NCI-H2171 treated with DMSO at 0.1 percent for 48 hours (cell line): ENCODE measurements at regions not wholly inside any gene's neighbourhood (a gene's known extent, or its start where the extent isn't known, plus 50 kb on each side); places are given as distances from the start of the nearest gene placed in this dataset.

Source experiments
- DNase-seq: peaks from one replicate; lab custom pipeline; 2025; lab: John Stamatoyannopoulos, UW

DNA sequence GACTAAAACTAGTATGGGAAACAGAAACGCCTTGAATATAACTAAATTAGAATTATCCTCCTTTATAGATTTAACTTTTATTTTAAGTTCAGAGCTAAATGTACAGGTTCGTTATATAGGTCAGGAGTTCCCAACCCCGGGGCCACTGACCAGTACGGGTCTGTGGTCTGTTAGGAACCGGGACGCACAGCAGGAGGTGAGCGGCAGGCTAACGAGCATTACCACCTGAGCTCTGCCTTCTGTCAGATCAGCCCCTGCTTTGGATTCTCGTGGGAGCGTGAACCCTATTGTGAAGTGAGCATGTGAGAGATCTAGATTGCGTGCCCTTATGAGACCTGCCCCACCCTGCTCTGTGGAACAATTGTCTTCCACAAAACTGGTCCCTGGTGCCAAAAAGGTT is 51.0 kb downstream of the FAT4 start:
- peak; percentile 7 for DNase-seq

DNA sequence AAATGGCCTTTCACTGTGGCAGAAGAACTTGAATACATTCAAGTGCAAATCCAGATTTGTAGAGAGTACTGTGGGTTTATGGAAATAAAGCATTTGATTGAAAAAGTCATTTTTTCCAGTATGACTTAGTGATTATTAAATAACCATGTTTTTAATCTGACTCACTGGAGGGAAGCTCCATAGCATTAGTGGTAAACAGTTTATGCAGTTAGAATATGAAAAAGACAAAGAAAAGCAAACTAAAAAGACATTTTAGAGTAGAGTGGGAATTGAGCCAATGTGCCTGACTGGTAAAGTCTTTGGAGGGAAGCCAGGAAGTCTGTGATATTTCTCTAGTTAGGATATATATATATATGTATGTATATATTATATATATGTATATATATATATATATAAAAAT is 53.4 kb downstream of the FAT4 start:
- DNase-seq: peak; percentile 71

DNA sequence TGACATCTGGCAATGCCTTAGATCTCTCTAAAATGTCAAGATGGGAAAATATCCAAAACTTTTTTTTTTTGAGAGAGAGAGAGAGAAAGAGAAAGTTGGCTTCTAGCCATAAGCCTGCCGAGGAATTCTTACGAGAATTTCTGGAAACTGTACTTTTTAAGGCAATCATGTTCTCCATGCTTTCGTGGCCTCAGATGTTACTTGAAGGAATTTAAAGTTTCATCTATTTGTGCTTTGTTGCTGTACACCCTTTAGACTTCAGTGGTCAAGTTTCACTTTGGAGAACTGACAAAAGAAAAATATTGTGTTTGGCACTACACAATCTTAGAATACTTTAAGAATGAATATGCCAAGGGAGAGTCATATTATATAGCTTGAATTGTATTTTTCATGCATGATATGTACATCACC is 53.9 kb downstream of the FAT4 start:
- peak; percentile 71 for DNase-seq

DNA sequence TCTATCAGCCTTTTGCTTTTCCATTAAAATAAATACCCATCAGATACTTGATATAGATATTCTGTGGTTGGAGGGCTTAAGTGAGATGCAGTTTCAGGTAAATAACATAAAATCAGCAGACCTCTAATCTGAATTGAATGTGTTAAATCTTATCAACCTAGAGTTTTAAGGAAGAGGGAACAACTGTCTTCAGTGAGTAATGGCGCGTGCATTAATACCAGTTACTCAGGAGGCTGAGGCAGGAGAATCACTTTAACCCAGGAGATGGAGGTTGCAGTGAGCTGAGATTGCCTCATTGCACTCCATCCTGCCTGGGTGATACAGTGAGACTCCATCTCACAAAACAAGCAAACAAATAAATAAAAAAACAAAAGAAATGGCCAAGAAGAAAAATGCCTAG is 54.3 kb downstream of the FAT4 start:
- DNase-seq: no peak

DNA sequence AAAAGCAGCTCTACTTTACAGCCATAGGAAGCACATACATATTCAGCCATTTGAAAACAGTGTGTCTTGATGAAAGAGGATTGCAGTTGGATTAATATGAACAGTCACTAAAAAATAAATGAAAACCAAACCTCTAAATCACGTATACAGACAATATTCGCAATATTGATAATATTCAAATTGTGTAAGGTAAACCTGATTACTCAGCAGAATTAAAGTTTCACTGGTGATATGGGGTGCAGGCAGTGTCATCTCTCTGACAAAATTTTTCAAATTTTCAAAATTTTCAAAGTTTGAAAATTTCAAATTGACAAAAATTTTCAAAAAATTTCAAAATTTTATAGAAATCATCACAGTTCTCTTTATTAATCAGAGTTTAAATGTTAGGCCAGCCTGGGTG is 55.7 kb downstream of the FAT4 start:
- DNase-seq: no peak

DNA sequence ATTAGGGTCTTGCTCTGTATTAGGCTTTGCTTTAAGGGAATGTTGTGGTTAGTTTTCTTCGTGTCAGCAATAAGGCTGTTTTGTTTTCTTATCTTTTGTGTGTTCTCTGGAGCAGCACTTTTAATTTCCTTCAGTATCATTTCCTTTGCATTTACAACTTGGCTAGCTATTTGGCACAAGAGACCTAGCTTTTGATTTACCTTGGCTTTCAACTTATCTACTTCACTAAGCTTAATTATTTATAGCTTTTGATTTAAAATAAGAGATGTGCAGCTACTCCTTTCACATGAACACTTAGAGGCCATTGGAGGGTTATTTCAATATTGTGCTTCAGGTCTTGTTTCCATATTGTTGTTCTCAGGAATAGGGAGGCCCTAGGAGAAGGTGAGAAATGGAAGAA is 68.2 kb downstream of the FAT4 start:
- DNase-seq: no peak

DNA sequence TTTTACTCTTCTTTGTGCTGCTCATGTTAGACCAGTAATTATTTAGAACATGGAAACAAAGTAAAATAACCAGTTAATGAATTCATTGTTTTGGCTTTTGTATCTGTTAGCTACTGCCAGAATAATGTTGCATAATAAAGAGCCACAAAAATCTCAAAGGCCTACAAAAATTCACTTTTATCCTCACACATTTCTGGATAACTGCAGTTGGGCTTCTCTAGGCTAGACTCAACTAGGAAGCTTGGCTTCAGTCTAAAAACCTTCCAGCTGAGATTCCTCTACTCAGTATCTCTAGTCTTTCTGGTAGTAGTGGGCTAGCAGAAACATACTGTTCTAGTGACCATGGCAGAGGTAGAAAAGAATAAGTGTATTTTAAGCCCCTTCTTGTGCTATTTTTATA is 73.0 kb downstream of the FAT4 start:
- DNase-seq: no peak

DNA sequence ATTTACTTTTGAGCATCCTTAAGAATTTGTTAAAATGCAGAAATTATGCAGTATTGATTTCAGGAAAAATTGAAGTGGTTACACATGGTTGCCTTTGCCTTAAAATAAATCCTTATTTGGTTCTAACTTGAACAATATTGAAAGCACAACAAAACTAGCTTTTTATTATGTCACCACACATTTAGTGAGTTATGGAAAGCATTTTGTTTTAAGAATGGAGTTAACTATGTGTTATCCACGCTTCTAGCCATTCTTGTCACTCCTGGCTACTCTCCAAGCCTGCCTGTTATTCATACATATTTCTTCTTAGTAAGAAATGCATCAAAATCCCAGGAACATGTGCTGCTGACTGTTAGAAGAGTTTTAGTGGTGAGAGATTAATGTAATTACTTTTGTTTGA is 73.9 kb downstream of the FAT4 start:
- DNase-seq: no peak

DNA sequence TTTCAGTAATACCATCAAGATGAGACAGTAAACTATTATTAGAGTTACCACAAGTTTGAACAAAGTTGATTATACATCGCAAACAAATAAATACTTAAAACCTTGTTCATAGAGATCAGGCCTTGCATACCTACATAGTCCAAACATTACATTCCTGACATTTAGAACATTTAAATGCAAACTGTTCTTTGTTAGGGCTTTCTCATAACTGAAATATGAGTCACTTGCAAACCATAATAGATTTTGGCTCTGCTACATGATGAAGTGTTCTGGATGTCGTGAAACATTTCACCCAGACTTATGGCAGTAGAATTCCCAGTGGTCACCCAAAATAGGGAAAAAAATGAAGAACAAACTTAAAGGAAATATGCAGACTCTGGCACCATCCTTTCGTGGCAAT is 75.0 kb downstream of the FAT4 start:
- DNase-seq: no peak

DNA sequence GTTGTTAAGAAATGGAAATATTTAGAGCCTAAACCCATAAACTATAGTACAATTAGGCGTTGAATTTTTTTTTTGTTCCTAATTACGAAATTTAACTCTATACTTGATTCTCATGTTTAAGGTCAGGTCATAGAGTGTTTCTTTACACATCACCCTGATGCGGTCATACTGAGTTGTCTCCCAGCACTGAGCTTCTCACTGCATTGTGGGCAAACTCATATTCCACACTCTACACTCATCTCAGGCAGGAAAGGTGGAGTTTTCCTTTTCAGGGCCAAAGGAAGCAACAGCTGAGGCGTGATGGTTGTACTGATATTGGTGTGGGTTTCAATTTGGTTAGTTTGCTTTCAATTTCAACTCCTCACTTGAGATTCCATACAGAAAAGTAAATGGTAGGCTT is 75.4 kb downstream of the FAT4 start:
- DNase-seq: no peak

DNA sequence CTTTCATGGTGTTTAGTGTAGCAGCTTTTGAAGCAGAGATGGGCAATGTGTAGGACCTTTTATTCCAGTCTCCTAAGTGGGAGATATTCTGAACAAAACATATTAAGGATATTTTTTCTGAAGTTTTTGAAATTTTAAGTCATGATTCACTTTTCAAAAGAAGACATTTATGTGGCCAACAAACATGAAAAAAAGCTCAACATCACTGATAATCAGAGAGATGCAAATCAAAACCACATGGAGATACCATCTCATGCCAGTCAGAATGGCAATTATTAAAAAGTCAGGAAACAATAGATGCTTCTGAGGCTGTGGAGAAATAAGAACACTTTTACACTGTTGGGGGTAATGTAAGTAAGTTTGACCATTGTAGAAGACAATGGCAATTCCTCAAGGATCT is 76.0 kb downstream of the FAT4 start:
- no peak for DNase-seq

DNA sequence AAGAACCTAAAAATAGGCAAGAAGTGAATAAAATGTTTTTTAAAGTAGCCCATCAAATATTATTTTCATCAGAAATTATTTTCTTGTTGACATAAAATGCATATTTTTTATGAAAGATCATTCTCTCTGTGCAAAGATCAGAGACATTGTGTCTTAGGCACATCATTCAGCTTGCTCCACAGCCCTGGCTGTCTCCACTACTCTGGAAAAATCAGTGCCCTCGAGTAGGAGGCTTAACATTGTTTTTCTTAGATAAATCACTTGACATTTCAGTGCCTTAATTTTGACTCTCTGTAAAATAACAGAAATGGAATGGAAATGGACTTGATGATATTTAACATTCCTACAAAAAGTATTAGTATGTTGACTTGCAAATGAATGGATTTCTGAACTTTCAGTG is 77.9 kb downstream of the FAT4 start:
- DNase-seq: no peak

DNA sequence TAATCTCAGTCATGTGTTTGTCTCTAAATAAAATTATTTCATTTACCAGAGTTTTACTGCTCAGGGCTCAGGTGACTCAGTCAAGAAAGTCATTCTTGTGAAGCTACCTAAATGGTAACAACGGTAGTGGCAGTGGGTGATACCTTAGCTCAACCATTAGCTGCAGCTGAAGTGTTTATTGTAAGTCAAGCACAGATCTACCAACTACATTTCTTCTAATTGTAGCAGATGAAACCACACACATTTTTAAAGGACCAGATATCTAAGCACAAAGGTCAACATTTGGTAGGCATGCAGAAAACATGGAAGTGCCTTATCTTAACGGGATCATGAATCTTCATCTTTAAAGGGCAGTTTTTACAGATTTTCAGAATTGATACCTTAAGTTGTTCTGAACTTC is 79.1 kb downstream of the FAT4 start:
- DNase-seq: no peak

DNA sequence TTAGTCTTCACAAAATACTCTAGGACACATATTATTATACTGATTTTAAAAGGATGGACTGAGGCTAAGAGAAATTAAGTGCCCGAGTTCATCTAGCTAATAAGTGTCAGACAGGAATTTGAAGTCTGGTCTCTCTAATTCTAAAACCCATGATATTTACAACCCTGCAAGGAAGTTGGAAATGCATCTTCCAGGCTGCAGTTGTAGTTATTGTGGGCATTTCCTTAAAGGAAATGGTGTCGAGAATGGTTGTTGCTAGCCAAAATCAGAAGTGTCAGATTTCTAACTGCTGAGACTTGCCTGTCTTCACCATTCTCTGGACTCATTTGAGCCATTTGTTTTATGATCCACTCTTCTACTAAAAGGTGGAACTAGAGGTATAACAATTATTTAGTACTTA is 82.5 kb downstream of the FAT4 start:
- no peak for DNase-seq

DNA sequence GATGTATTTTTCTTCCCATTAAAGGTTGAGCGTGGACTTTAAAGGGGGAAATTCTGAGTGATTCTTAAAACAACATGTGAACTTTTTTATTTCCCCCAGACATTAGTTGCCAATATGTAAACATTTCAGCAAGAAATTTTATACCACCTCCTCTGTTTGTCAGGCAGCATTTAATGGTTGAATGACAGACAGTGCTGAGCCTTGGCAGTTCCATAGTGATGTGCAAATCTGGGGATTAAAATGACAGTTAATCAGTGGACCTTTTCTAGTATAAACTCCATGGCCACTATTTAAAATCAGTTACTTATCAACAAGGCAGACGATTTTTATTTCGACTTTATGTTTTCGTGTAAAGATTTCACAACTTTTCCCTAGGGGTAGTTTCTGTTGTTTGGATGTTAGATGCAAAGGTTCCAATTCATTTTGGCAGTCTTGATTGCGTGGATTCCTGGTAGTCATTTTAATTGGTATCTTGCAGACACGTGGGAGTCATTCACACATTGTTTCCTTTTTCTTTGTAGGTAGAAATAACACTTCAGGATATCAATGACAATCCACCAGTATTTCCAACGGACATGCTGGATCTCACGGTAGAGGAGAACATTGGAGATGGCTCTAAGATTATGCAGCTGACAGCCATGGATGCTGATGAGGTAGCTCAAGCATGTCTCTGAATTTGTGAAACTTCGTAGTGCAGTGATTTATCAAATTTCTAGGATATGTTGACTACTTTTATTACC is 83.7 kb downstream of the FAT4 start:
- no peak for DNase-seq

DNA sequence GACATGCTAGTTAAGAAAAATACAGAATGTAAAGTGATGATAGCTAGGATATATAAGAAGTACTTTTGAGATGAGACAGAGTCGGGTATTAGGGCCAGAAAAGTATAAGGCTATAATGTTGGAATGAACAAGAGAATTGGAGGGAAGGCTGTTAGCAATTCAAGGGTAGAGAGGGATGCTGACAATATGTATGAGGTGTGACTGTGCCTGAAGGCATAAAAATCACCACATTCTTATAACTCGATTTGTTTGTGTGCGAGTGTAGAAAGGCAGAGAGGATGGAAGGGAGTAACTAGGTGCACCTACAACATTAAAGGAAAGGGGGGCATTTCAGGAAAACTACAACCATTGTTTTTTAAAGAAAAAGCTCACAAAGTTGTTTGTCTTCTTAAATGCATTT is 86.0 kb downstream of the FAT4 start:
- no peak for DNase-seq

DNA sequence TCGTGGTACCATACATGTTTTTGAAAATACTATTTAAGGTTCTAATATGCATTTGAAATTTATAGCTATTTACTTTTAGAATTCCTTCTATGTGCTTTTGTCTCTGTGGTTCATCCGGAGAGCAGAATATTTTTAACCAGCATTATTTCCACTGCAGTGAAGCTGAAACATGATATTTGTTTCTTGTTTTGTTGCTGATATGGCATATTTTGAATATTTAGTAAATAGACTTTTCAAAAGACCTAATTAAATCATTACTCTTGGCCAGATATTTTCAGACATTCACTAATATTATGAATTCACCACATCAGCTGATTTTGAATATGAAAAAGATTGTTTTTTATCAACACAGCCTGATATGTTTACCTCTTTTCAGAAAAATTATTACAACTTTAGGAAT is 87.0 kb downstream of the FAT4 start:
- no peak for DNase-seq

DNA sequence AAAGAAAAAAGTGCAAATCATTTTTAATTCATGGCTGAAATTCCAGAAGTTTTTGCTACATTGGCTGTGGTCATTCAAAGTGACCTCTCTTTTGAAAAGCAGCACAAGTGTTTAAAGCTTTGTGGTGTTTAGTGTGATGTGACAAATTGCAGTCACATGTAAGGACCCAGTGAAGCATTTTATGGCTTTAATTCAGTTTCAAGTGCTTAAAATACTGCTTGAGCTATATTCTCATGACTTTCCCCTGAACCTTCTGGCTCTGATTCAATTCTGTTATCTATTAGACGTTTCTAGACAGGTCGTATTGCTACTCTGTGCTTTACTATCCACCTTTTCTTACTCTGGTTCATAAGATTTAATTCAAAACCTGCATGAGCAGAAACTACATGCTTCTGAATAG is 105.8 kb downstream of the FAT4 start:
- DNase-seq: no peak

DNA sequence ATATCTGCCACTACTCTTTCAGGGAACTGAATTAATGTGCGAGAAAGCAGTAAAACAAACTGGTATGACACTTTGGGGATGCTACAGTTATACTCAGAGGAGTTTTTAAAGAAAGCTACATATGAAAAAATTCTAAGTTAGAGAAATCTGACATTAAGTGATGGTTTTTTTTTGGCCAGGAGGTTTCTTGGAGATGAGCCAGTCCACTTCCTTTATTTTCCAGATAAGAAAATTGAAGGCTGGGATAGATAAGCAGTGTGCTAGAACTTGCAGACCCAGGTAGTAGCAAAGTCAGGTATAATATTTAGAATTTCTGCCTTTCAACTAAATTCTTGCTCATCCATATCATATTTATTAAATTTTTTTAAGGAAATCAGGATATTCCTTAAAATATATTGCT is 106.8 kb downstream of the FAT4 start:
- no peak for DNase-seq

DNA sequence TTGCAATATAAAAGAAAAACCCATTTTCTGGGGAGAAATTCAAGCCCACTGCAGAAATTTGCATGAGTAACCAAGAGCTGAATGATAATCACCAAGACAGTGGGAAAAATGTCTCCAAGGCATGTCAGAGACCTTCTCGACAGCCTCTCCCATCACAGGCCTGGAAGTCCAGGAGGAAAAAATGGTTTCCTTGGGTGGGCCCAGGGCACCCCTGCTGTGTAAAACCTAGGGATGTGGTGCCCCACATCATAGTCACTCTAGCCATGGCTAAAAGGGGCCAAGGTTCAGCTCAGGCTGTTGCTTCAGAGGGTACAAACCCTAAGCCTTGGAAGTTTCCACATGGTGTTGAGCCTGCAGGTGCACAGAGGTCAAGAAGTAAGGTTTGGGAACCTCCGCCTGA is 108.4 kb downstream of the FAT4 start:
- no peak for DNase-seq

DNA sequence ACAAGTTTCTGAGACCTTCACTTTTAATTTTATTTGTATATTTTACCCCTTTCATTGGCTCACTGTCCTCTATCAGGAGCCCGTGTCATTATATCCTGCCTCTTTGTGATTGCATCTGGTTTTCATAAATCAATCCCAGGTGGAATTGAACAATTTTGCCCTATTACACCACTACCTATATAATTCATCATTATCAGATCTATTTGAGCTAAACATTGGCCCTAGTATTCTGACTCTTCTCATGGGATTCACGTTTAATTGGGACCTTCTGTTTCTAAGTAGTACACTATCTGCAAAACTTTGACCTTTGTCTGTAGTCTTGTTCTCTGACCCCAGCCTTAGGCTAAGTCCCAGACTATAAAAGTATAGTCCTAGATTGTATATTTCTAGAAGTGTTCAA is 114.1 kb downstream of the FAT4 start:
- no peak for DNase-seq

DNA sequence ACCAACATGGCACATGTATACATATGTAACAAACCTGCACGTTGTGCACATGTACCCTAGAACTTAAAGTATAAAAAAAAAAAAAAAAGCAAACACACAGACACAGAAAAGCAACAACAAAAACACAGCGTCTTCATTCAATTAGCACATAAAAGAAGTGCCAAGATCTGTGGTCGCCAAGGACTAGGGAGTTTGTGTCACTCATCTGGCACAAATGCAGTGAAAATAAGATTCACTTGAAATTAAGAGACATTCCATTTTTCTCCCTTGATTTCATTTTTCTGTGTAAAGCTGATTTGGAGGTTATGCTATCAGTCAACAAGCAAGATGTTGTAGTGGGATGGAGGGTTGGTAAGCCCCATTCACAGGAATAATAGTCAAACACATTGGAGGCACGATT is 115.3 kb downstream of the FAT4 start:
- no peak for DNase-seq

DNA sequence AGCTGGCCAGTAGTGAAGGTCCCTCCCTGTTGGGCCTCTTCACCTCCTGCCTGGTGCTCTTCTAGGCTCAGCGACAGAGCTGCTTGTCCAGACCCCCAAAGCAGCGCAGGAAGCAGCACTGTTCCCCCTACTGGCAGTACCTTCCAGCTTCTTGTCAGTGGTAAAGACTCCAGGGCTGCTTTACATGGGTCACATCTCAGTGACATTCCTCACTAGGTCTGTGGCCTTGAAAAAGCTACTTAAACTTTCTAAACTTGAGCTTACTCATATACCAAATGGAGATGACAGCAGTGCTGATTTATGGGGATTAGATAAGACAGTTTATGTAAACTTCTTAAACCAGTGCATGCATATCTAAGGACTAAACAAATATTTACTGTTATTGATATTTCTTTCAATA is 117.3 kb downstream of the FAT4 start:
- DNase-seq: no peak

DNA sequence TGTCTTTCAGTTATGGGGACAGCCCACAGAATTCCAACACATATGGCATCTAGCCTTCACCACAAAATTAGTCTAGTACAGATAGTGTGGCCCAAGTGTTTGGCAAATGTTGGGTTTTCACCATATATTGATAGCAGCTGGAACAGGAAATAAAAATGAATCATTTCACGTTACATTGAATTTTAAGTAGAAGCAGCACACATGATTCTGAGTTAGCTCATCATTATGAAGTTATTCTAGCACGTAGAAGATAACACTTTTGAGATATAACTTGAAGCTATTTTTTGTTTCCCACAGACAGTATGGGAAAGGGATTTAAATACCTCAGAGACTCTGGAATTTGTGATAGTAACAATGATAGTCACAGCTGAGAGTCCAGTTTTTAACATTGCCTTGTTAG is 118.7 kb downstream of the FAT4 start:
- no peak for DNase-seq

DNA sequence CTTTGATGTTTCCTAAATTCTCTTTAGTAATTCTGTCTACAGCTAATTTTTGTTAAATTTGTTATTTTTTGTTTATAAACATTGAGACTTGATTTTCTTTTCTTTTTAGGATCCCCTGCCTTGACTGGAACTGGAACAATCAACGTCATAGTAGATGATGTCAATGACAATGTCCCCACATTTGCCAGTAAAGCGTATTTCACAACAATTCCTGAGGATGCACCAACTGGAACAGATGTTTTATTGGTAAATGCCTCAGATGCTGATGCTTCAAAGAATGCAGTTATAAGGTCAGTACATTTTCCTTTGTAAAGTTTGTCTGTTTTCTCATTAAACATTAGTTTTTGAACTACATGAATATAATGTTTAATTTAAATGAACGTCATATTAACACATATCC is 119.4 kb downstream of the FAT4 start:
- no peak for DNase-seq
